HUES48 (cell line): ENCODE measurements at regions not wholly inside any gene's neighbourhood (a gene's known extent, or its start where the extent isn't known, plus 50 kb on each side); places are given as distances from the start of the nearest gene placed in this dataset.

Experiments
- H3K27ac ChIP-seq: one replicate; pipeline ENCODE4 v1.7.0; 2013; ENCODE audit warnings: low read depth, low read length, inconsistent platforms
- H3K27me3 ChIP-seq: 2 replicates; pipeline ENCODE4 v1.6.1; 2013; ENCODE audit warnings: mild to moderate bottlenecking, low read length; ENCODE audit not compliant: control insufficient read depth, insufficient read depth
- H3K36me3 ChIP-seq: 2 replicates; pipeline ENCODE4 v1.6.1; 2013; ENCODE audit warnings: low read length; ENCODE audit not compliant: control insufficient read depth, insufficient read depth
- H3K4me1 ChIP-seq: 2 replicates; pipeline ENCODE4 v1.6.1; 2013; ENCODE audit warnings: mild to moderate bottlenecking, low read length; ENCODE audit not compliant: control insufficient read depth, insufficient read depth
- H3K4me3 ChIP-seq: 2 replicates; pipeline ENCODE4 v1.5.1; 2013; ENCODE audit warnings: mild to moderate bottlenecking, low read depth, low read length
- H3K9ac ChIP-seq: 2 replicates; pipeline ENCODE4 v1.6.1; 2013; ENCODE audit warnings: mild to moderate bottlenecking, low read depth, low read length, moderate library complexity
- H3K9me3 ChIP-seq: 2 replicates; pipeline ENCODE4 v1.6.1; 2013; ENCODE audit warnings: low read length; ENCODE audit not compliant: control insufficient read depth, insufficient read depth

DNA sequence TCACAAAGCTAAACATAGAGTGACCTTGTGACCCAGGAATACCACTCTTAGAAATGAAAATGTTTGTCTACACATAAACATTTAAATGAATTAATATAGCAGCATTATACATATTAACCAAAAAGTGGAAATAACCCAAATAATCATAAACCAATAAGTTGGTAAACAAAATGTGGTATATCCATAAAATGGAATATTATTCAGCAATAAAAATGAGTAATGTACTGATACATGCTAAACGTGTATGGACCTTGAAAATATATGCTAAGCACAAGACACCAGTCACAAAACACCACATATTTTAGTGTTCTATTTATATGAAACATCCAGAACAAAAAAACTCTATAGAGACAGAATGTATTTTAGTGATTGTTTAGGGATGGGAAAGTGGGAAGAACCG is 68.9 kb upstream of the FUT9 start:
- no peak overlapping the region for H3K9ac ChIP-seq
- H3K4me3 ChIP-seq, result no peak overlapping the region
- no peaks in the 10 kb centered on the region for H3K4me1 ChIP-seq
- H3K9me3 ChIP-seq, result no peaks in the 10 kb centered on the region; the same call in 1 of the 2 replicates
- H3K27me3 ChIP-seq, result no peaks in the 10 kb centered on the region
- H3K27ac ChIP-seq, result no peak overlapping the region
- no peaks in the 10 kb centered on the region for H3K36me3 ChIP-seq

DNA sequence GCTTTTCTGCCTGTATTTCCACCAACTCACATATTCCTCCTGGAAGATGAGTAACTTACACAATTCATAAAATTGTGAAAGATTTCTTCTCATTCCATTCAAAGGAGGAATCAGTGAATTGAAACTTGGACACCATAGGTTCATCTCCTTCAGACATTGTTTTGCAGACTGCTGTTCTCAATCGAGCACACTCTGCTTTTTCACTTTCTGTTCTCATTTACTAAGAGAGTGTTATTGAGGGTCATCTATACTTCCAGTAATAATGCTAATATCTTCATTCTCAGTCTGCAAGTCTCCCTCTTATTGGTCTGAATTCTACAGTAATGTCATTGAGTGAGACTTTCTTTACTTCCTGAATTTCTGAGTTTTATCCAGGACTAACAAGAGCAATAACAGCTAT is 67.5 kb upstream of the FUT9 start:
- Histone ChIP-seq H3K27ac (no peak overlapping the region), H3K27me3 (no peaks in the 10 kb centered on the region), H3K36me3 (no peaks in the 10 kb centered on the region), H3K4me3 (no peak overlapping the region), H3K9me3 (no peaks in the 10 kb centered on the region; the same call in 1 of the 2 replicates), H3K9ac (no peak overlapping the region), H3K4me1 (no peaks in the 10 kb centered on the region)

DNA sequence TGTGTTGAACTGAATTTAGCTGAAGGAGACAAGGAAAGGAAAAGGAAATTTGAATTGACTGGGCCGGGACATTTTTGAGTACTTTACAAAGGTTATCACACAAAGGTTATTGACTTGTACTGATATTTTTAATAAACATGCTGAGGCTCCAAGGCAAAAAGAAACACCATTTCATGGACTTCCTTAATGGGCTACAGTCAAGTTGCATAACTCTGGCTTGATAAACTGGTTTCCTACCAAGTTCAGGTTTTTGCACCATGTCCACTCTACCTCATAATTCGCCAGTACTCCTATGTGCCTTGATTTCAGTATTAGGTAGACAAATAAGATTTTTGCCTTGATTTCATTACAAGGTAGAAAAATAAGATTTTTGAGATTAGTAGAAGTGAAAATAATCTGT is 65.8 kb upstream of the FUT9 start:
- H3K9ac ChIP-seq, result no peak overlapping the region
- no peaks in the 10 kb centered on the region; the same call in 1 of the 2 replicates for H3K9me3 ChIP-seq
- no peak overlapping the region for H3K4me3 ChIP-seq
- H3K27me3 ChIP-seq, result no peaks in the 10 kb centered on the region
- no peaks in the 10 kb centered on the region for H3K36me3 ChIP-seq
- no peaks in the 10 kb centered on the region for H3K4me1 ChIP-seq
- no peak overlapping the region for H3K27ac ChIP-seq

DNA sequence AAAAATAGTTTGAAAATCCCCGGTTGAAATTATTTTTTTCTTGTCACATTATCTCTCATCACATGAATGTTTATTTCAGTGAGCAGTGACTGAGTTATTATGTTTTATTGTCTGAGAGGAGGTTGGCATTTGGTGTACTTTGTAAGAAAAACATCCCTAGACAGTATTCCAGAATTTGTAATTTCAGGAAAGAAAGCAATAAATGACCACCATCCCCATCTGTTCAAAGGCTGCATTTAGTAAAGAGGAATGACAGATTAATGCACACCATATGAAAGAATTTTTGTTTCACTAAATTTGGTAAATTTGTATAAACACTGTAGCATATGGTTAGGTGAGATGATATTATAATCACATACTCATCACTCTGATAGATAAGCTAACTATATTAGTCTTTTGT is 57.1 kb upstream of the FUT9 start:
- H3K9ac ChIP-seq, result no peak overlapping the region
- H3K4me3 ChIP-seq, result no peak overlapping the region
- H3K27ac ChIP-seq, result no peak overlapping the region
- H3K9me3 ChIP-seq, result no peaks in the 10 kb centered on the region
- H3K36me3 ChIP-seq, result no peaks in the 10 kb centered on the region
- H3K27me3 ChIP-seq, result no peaks in the 10 kb centered on the region
- no peaks in the 10 kb centered on the region for H3K4me1 ChIP-seq

DNA sequence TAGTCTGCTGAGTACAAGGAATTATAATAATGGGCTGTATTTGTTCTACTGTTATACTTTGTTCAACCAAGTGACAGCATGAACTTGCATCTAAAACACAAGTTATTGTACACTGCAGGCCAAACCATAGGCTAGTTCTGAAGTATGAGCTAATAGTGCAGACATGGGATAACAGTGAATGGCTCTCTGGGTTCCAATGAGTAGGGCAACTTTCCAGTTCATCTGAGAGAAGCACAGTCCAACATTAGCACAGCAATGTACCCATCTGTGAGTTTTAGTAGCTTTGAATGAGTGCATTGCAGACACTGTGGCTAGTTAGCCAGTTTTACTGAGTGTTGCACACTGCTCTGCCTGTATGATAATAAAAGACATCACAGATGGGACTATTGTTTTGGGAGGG is 56.5 kb upstream of the FUT9 start:
- no peaks in the 10 kb centered on the region for H3K27me3 ChIP-seq
- H3K9me3 ChIP-seq, result no peaks in the 10 kb centered on the region
- no peaks in the 10 kb centered on the region for H3K4me1 ChIP-seq
- H3K9ac ChIP-seq, result no peak overlapping the region
- H3K36me3 ChIP-seq, result no peaks in the 10 kb centered on the region
- H3K4me3 ChIP-seq, result no peak overlapping the region
- H3K27ac ChIP-seq, result no peak overlapping the region
